Bronchial epithelial cell (primary cell): ENCODE measurements at regions not wholly inside any gene's neighbourhood (a gene's known extent, or its start where the extent isn't known, plus 50 kb on each side); places are given as distances from the start of the nearest gene placed in this dataset.

Source experiments
- DNase-seq: peaks from one replicate; pipeline ENCODE4 v3.0.0-alpha.2; 2010; ENCODE audit warnings: low read depth
- FAIRE-seq: peaks from 2 replicates; lab custom pipeline; 2011; peaks lifted over from hg19 to GRCh38; lab: Jason Lieb, UNC
- H3K27me3 ChIP-seq: 2 replicates; pipeline ENCODE4 v1.5.1; 2011; ENCODE audit warnings: low read length; ENCODE audit not compliant: control insufficient read depth, insufficient read depth
- H3K36me3 ChIP-seq: 2 replicates; pipeline ENCODE4 v1.5.1; 2011; ENCODE audit warnings: low read length; ENCODE audit not compliant: control insufficient read depth, insufficient read depth
- H3K4me3 ChIP-seq: 2 replicates; pipeline ENCODE4 v1.5.1; 2011; ENCODE audit warnings: mild to moderate bottlenecking, low read depth, low read length, control low read depth
- CTCF ChIP-seq: IDR thresholded peaks from 2 replicates; pipeline ENCODE4 v1.5.1; 2011; ENCODE audit warnings: mild to moderate bottlenecking, moderate library complexity, low read length, control low read depth, inconsistent platforms; ENCODE audit not compliant: insufficient read depth, severe bottlenecking

GRCh38 chr11:13062115-13062514 is 53.0 kb downstream of the RASSF10 start:
- no peak for DNase-seq
- TF ChIP-seq CTCF = no peak
- Histone ChIP-seq H3K4me3 (no peak overlapping the region), H3K36me3 (no peaks in the 10 kb centered on the region), H3K27me3 (no peaks in the 10 kb centered on the region)
- FAIRE-seq = no peak

GRCh38 chr11:13064593-13064992 is 55.5 kb downstream of the RASSF10 start:
- DNase-seq (no peak), FAIRE-seq (no peak)
- H3K4me3 ChIP-seq = no peak overlapping the region
- no peaks in the 10 kb centered on the region for H3K27me3 ChIP-seq
- H3K36me3 ChIP-seq = no peaks in the 10 kb centered on the region
- no peak for TF ChIP-seq CTCF

GRCh38 chr11:13065200-13065787 is 56.2 kb downstream of the RASSF10 start:
- no peaks in the 10 kb centered on the region for H3K36me3 ChIP-seq
- DNase-seq = no peak
- FAIRE-seq = no peak
- TF ChIP-seq CTCF = no peak
- H3K27me3 ChIP-seq = no peaks in the 10 kb centered on the region
- H3K4me3 ChIP-seq = no peak overlapping the region

GRCh38 chr11:13068211-13068610 is 59.1 kb downstream of the RASSF10 start:
- no peak for TF ChIP-seq CTCF

GRCh38 chr11:13073119-13073981 is 64.2 kb downstream of the RASSF10 start:
- DNase-seq = peak; percentile 99

More at GRCh38 chr11:13068211-13068610, 59.1 kb downstream of the RASSF10 start:
- Histone ChIP-seq H3K36me3 (no peaks in the 10 kb centered on the region), H3K27me3 (no peaks in the 10 kb centered on the region), H3K4me3 (no peak overlapping the region)
- peak; percentile 92 for DNase-seq
- FAIRE-seq = peak; percentile 91

More at GRCh38 chr11:13073119-13073981, 64.2 kb downstream of the RASSF10 start:
- no peak overlapping the region for H3K4me3 ChIP-seq
- no peaks in the 10 kb centered on the region for H3K36me3 ChIP-seq
- peak; percentile 36 for FAIRE-seq
- no peaks in the 10 kb centered on the region for H3K27me3 ChIP-seq
- no peak for TF ChIP-seq CTCF
